HEK293T (cell line): ENCODE measurements at regions not wholly inside any gene's neighbourhood (a gene's known extent, or its start where the extent isn't known, plus 50 kb on each side); places are given as distances from the start of the nearest gene placed in this dataset.

Experiments
- CTCF ChIA-PET: fragments of 350-600 bp; formaldehyde crosslinking; extraction: SDS; loops from one replicate; lab custom pipeline; 2021; ENCODE audit warnings: antibody characterized with exemption, inconsistent platforms; lab: Yijun Ruan, JAX
- POLR2A ChIA-PET: fragments of 350-600 bp; formaldehyde crosslinking; extraction: SDS; loops from one replicate; lab custom pipeline; 2020; ENCODE audit warnings: antibody characterized with exemption, inconsistent platforms; lab: Yijun Ruan, JAX
- DNase-seq: peaks from one replicate; pipeline ENCODE4 v3.0.0; 2012; ENCODE audit warnings: mixed read lengths; ENCODE audit errors: extremely low spot score
- ARNT ChIP-seq: fragments of 450-650 bp; IDR thresholded peaks from 2 replicates; pipeline ENCODE4 v1.6.1; 2017; ENCODE audit warnings: mild to moderate bottlenecking
- BHLHE40 ChIP-seq: fragments of 450-650 bp; IDR thresholded peaks from 2 replicates; pipeline ENCODE4 v1.6.1; 2016; ENCODE audit warnings: mild to moderate bottlenecking, moderate library complexity, borderline replicate concordance
- CTBP1 ChIP-seq: fragments of 450-650 bp; IDR thresholded peaks from 2 replicates; pipeline ENCODE4 v1.6.1; 2016; ENCODE audit warnings: borderline replicate concordance
- ELF4 ChIP-seq: fragments of 450-650 bp; IDR thresholded peaks from 2 replicates; pipeline ENCODE4 v1.6.1; 2017; ENCODE audit warnings: antibody characterized with exemption
- FOXA1 ChIP-seq: fragments of 450-650 bp; IDR thresholded peaks from 2 replicates; pipeline ENCODE4 v1.6.1; 2016; ENCODE audit warnings: mild to moderate bottlenecking
- FOXK2 ChIP-seq: fragments of 450-650 bp; IDR thresholded peaks from 2 replicates; pipeline ENCODE4 v1.6.1; 2016; ENCODE audit warnings: mild to moderate bottlenecking
- FOXM1 ChIP-seq: fragments of 450-650 bp; IDR thresholded peaks from 2 replicates; pipeline ENCODE4 v1.6.1; 2017; ENCODE audit warnings: mild to moderate bottlenecking, borderline replicate concordance
- HDGF ChIP-seq: fragments of 450-650 bp; IDR thresholded peaks from 2 replicates; pipeline ENCODE4 v1.6.1; 2017; ENCODE audit warnings: antibody characterized with exemption, borderline replicate concordance
- L3MBTL2 ChIP-seq: fragments of 450-650 bp; conservative IDR thresholded peaks from 2 replicates; pipeline ENCODE4 v1.6.1; 2016; ENCODE audit warnings: mild to moderate bottlenecking
- LEF1 ChIP-seq: fragments of 450-650 bp; IDR thresholded peaks from 2 replicates; pipeline ENCODE4 v1.6.1; 2017; ENCODE audit warnings: mild to moderate bottlenecking, borderline replicate concordance
- NFRKB ChIP-seq: fragments of 450-650 bp; IDR thresholded peaks from 2 replicates; pipeline ENCODE4 v1.6.1; 2016; ENCODE audit warnings: mild to moderate bottlenecking, moderate library complexity
- PKNOX1 ChIP-seq: fragments of 450-650 bp; IDR thresholded peaks from 2 replicates; pipeline ENCODE4 v1.6.1; 2016
- SP1 ChIP-seq: fragments of 450-650 bp; IDR thresholded peaks from 2 replicates; pipeline ENCODE4 v1.6.1; 2017
- SUZ12 ChIP-seq: fragments of 450-650 bp; IDR thresholded peaks from 2 replicates; pipeline ENCODE4 v1.6.1; 2016; ENCODE audit warnings: mild to moderate bottlenecking
- TARDBP ChIP-seq: fragments of 450-650 bp; IDR thresholded peaks from 2 replicates; pipeline ENCODE4 v1.6.1; 2016
- ZNF384 ChIP-seq: fragments of 450-650 bp; IDR thresholded peaks from 2 replicates; pipeline ENCODE4 v1.6.1; 2016

GRCh38 chr18:34567857-34568256 lies 142.2 kb upstream of the DTNA start:
- ChIA-PET POLR2A (no interaction called here), CTCF (no interaction called here)
- no peak for DNase-seq
- TF ChIP-seq FOXM1 (no peak), CTBP1 (no peak), NFRKB (no peak), LEF1 (no peak), L3MBTL2 (no peak)

- no peak for TF ChIP-seq ARNT
- TF ChIP-seq LEF1 = no peak
- no peak for TF ChIP-seq L3MBTL2
- no peak for TF ChIP-seq SUZ12
- no peak for TF ChIP-seq NFRKB
- no peak for TF ChIP-seq CTBP1
- TF ChIP-seq ZNF384 = no peak
- TF ChIP-seq ELF4 = no peak
- no peak for TF ChIP-seq FOXA1
- no peak for TF ChIP-seq PKNOX1
- no peak for TF ChIP-seq SP1
- no peak for TF ChIP-seq FOXK2
- DNase-seq = no peak
- ChIA-PET CTCF (no interaction called here), POLR2A (no interaction called here)
Observed at GRCh38 chr18:34576622-34577021, 133.5 kb upstream of the DTNA start.

- ChIA-PET POLR2A (interaction anchor here (1.1 kb wide), 1 partner anchor 16 kb away, joined by 3 read pairs; no protein-coding TSS in a partner anchor), CTCF (no interaction called here)
- DNase-seq = no peak
- TF ChIP-seq ZNF384 (no peak), TARDBP (no peak), SUZ12 (no peak), FOXK2 (no peak), HDGF (no peak), NFRKB (no peak), L3MBTL2 (no peak), ARNT (no peak), LEF1 (no peak), BHLHE40 (no peak), FOXA1 (no peak), SP1 (no peak), CTBP1 (no peak), ELF4 (no peak), FOXM1 (no peak)
Observed at GRCh38 chr18:34583895-34584294, 126.2 kb upstream of the DTNA start.

GRCh38 chr18:34590503-34590902 lies 119.6 kb upstream of the DTNA start:
- CTCF ChIA-PET = no interaction called here

GRCh38 chr18:34591920-34592444 lies 118.1 kb upstream of the DTNA start:
- DNase-seq = no peak
- ChIA-PET CTCF (no interaction called here), POLR2A (no interaction called here)
- TF ChIP-seq FOXK2 (no peak), ELF4 (no peak), LEF1 (no peak), NFRKB (no peak), TARDBP (no peak), CTBP1 (no peak)

More at GRCh38 chr18:34590503-34590902, 119.6 kb upstream of the DTNA start:
- TF ChIP-seq SUZ12 = no peak
- no peak for TF ChIP-seq ARNT
- no peak for TF ChIP-seq FOXA1
- TF ChIP-seq NFRKB = no peak
- TF ChIP-seq ELF4 = no peak
- TF ChIP-seq FOXM1 = no peak
- no peak for TF ChIP-seq CTBP1
- TF ChIP-seq ZNF384 = no peak
- POLR2A ChIA-PET = no interaction called here
- DNase-seq = no peak

- no peak for TF ChIP-seq CTBP1
- TF ChIP-seq SUZ12 = no peak
- TF ChIP-seq TARDBP = no peak
- no peak for TF ChIP-seq SP1
- TF ChIP-seq PKNOX1 = no peak
- TF ChIP-seq LEF1 = no peak
- no peak for TF ChIP-seq BHLHE40
- no peak for TF ChIP-seq L3MBTL2
- no peak for TF ChIP-seq NFRKB
- no peak for TF ChIP-seq FOXK2
- no peak for TF ChIP-seq FOXM1
- no peak for TF ChIP-seq ARNT
- no peak for TF ChIP-seq FOXA1
- no peak for TF ChIP-seq ELF4
- TF ChIP-seq HDGF = no peak
- no peak for TF ChIP-seq ZNF384
- CTCF ChIA-PET = no interaction called here
- POLR2A ChIA-PET = no interaction called here
- DNase-seq = no peak
Observed at GRCh38 chr18:34592481-34592880, 117.6 kb upstream of the DTNA start.

GRCh38 chr18:34592961-34593382 lies 117.1 kb upstream of the DTNA start:
- CTCF ChIA-PET = interaction anchor here (0.5 kb wide), 1 partner anchor 10 kb away, joined by 5 read pairs; no protein-coding TSS in a partner anchor
- POLR2A ChIA-PET = no interaction called here
- TF ChIP-seq FOXK2 = no peak
- TF ChIP-seq ZNF384 = no peak
- no peak for TF ChIP-seq SP1
- TF ChIP-seq L3MBTL2 = no peak
- TF ChIP-seq NFRKB = no peak
- no peak for TF ChIP-seq FOXA1
- TF ChIP-seq TARDBP = no peak
- no peak for TF ChIP-seq LEF1
- TF ChIP-seq PKNOX1 = no peak
- TF ChIP-seq ELF4 = no peak
- TF ChIP-seq HDGF = no peak
- DNase-seq = no peak
